Effector memory CD4-positive, alpha-beta T cell (primary cell): ENCODE measurements at regions not wholly inside any gene's neighbourhood (a gene's known extent, or its start where the extent isn't known, plus 50 kb on each side); places are given as distances from the start of the nearest gene placed in this dataset.

Experiments used
- DNase-seq, 3 donors: peaks; one replicate each; pipeline ENCODE4 v3.0.0-alpha.2; 2020
- H3K27ac ChIP-seq: 2 replicates; pipeline ENCODE4 v1.7.0; 2013; ENCODE audit warnings: mild to moderate bottlenecking, low read length, moderate library complexity; ENCODE audit not compliant: insufficient read depth, poor library complexity, severe bottlenecking
- H3K27me3 ChIP-seq: replicated peaks from 2 replicates; pipeline ENCODE4 v1.7.0; 2013; ENCODE audit warnings: mild to moderate bottlenecking, low read length; ENCODE audit not compliant: insufficient read depth, control insufficient read depth, poor library complexity, severe bottlenecking
- H3K36me3 ChIP-seq: 2 replicates; pipeline ENCODE4 v1.7.0; 2013; ENCODE audit warnings: mild to moderate bottlenecking, low read length, moderate library complexity; ENCODE audit not compliant: control insufficient read depth, insufficient read depth
- H3K4me1 ChIP-seq: 2 replicates; pipeline ENCODE4 v1.7.0; 2013; ENCODE audit warnings: low read length, mild to moderate bottlenecking; ENCODE audit not compliant: control insufficient read depth, insufficient read depth, poor library complexity, severe bottlenecking
- H3K4me3 ChIP-seq: 2 replicates; pipeline ENCODE4 v1.7.0; 2013; ENCODE audit warnings: low read length, low read depth, mild to moderate bottlenecking; ENCODE audit not compliant: insufficient read depth, poor library complexity, severe bottlenecking
- H3K9me3 ChIP-seq: 2 replicates; pipeline ENCODE4 v1.7.0; 2013; ENCODE audit warnings: mild to moderate bottlenecking, low read length, moderate library complexity; ENCODE audit not compliant: control insufficient read depth

GRCh38 chr1:4984841-4985240 is 330.4 kb downstream of the AJAP1 start:
- no peaks in the 10 kb centered on the region for H3K27me3 ChIP-seq
- no peaks in the 10 kb centered on the region for H3K9me3 ChIP-seq
- no peak overlapping the region for H3K4me3 ChIP-seq
- H3K27ac ChIP-seq, result no peak overlapping the region
- no peaks in the 10 kb centered on the region for H3K36me3 ChIP-seq
- no peaks in the 10 kb centered on the region for H3K4me1 ChIP-seq
- DNase-seq, result no peak

GRCh38 chr1:4980211-4980610 is 325.8 kb downstream of the AJAP1 start:
- DNase-seq, result no peak
- Histone ChIP-seq H3K4me1 (no peaks in the 10 kb centered on the region), H3K36me3 (no peaks in the 10 kb centered on the region), H3K9me3 (no peaks in the 10 kb centered on the region), H3K27me3 (no peaks in the 10 kb centered on the region), H3K4me3 (no peak overlapping the region), H3K27ac (no peak overlapping the region)

GRCh38 chr1:4978660-4979390 is 324.4 kb downstream of the AJAP1 start:
- no peak for DNase-seq
- no peaks in the 10 kb centered on the region for H3K4me1 ChIP-seq
- no peaks in the 10 kb centered on the region for H3K9me3 ChIP-seq
- H3K36me3 ChIP-seq, result no peaks in the 10 kb centered on the region
- H3K27ac ChIP-seq, result no peak overlapping the region
- no peak overlapping the region for H3K4me3 ChIP-seq
- H3K27me3 ChIP-seq, result no peaks in the 10 kb centered on the region

DNA sequence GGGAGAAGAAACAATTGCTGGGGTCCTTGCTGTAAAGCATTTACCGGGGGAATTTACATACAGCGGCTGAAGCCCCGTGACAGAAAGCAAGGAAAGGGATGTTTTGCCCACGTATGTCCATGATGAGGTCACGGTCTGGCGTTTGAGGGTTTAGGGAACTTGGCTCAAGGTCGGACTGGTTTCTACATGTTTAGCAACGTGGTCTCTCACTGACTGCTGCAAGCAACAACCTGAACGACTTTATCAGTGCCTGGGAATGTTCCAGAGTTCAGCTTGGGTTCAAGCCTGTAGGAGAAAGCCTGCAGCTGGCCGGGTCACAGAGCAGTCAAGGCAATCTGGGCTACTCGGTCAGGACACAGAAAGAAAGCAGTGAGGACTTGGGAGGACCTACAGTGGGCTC is 323.3 kb downstream of the AJAP1 start:
- Histone ChIP-seq H3K9me3 (no peaks in the 10 kb centered on the region), H3K4me1 (no peaks in the 10 kb centered on the region), H3K27me3 (no peaks in the 10 kb centered on the region), H3K36me3 (no peaks in the 10 kb centered on the region), H3K27ac (no peak overlapping the region), H3K4me3 (no peak overlapping the region)
- no peak for DNase-seq

DNA sequence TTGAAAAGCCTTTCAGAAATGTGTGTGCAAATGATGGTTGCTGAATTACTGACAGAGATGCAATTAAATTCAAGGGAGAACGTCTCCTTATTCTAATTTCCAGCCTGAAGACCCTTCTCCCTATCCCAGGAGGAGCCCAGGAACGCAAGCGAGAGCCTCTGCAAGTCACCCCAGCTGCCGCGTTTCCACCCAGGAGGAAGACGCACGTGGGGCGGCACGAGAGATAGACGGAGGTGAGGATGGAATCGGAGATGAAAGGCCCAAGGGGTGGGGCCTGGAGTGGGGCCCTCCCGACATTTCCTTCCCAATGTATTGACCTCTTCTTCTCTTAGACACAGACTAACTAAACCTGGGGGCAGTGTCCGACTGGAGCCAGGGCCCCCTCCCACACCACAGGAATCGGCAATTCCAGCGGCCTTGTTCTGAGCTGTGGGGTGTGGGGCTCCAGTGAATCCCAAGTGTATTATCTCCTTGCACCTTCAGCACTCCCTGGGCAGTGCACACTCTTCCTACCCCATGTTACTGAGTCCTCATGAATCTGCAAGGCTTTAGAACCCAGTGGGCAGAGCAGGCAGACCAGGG is 322.5 kb downstream of the AJAP1 start:
- no peak for DNase-seq
- Histone ChIP-seq H3K36me3 (no peaks in the 10 kb centered on the region), H3K4me1 (no peaks in the 10 kb centered on the region), H3K27ac (no peak overlapping the region), H3K4me3 (no peak overlapping the region), H3K9me3 (no peaks in the 10 kb centered on the region), H3K27me3 (no peaks in the 10 kb centered on the region)

- DNase-seq, result no peak
- Histone ChIP-seq H3K36me3 (no peaks in the 10 kb centered on the region), H3K4me3 (no peak overlapping the region), H3K4me1 (no peaks in the 10 kb centered on the region), H3K27ac (no peak overlapping the region), H3K27me3 (no peaks in the 10 kb centered on the region), H3K9me3 (no peaks in the 10 kb centered on the region)
These were observed 321.4 kb downstream of the AJAP1 start for GRCh38 chr1:4975856-4976255.

GRCh38 chr1:4974981-4975685 is 320.7 kb downstream of the AJAP1 start:
- H3K4me1 ChIP-seq, result no peaks in the 10 kb centered on the region
- H3K27ac ChIP-seq, result no peak overlapping the region
- no peaks in the 10 kb centered on the region for H3K27me3 ChIP-seq
- no peak overlapping the region for H3K4me3 ChIP-seq
- DNase-seq, result no peak
- H3K9me3 ChIP-seq, result no peaks in the 10 kb centered on the region
- H3K36me3 ChIP-seq, result no peaks in the 10 kb centered on the region

DNA sequence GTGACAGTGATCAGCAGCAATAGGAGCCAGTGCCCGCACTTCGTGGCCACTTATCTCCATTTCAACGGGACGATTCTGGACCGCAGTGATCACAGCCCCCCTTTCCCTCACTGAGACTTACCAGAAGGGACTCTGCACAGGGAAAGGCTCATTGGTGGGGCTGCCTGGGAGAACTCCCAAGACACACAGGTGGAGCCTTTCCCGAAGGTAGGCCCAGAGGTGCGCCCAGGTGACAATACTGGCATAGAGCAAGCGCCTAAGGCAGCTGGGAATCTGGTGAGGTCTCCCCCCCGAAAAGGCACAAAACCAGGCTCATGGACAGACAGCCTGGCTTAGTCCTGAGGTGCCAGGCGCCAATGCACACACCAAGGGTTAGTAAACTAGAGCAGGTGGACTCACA is 318.9 kb downstream of the AJAP1 start:
- no peak overlapping the region for H3K4me3 ChIP-seq
- DNase-seq, result no peak
- no peaks in the 10 kb centered on the region for H3K27me3 ChIP-seq
- H3K9me3 ChIP-seq, result no peaks in the 10 kb centered on the region
- H3K27ac ChIP-seq, result no peak overlapping the region
- no peaks in the 10 kb centered on the region for H3K36me3 ChIP-seq
- H3K4me1 ChIP-seq, result no peaks in the 10 kb centered on the region

DNA sequence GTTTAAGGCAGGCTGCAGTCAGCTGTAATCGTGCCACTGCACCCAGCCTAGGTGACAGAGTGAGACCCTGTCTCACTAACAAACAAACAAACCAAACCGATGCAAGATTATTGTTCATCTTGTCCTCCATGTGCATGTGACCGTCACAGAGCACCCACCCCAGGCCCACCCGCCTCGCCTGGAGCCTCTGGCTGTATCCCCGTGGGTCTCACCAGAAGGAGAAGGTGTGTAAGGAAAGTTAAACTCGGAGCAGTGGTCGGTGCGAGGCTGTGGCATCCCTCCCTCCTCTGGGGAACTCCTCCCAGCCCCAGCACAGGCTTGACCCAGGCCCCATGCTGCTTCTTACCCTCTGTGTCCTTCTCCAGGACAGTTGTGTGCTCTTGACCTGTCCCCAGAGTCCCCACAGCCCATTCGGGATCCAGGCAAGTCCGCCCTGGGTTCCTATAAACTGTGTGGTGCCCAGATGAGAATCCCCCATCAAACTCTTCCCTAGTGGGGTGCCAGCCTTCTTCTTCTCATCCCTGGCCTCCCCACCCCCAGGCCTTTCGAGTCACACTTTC is 318.4 kb downstream of the AJAP1 start:
- Histone ChIP-seq H3K4me3 (no peak overlapping the region), H3K9me3 (no peaks in the 10 kb centered on the region), H3K4me1 (no peaks in the 10 kb centered on the region), H3K36me3 (no peaks in the 10 kb centered on the region), H3K27ac (no peak overlapping the region), H3K27me3 (no peaks in the 10 kb centered on the region)
- DNase-seq, result no peak

- no peaks in the 10 kb centered on the region for H3K27me3 ChIP-seq
- no peaks in the 10 kb centered on the region for H3K9me3 ChIP-seq
- no peaks in the 10 kb centered on the region for H3K4me1 ChIP-seq
- no peaks in the 10 kb centered on the region for H3K36me3 ChIP-seq
- H3K4me3 ChIP-seq, result no peak overlapping the region
- DNase-seq, result no peak
- H3K27ac ChIP-seq, result no peak overlapping the region
These were observed 317.3 kb downstream of the AJAP1 start for GRCh38 chr1:4971666-4972065.
